GM21529 (cell line): ENCODE measurements at regions not wholly inside any gene's neighbourhood (a gene's known extent, or its start where the extent isn't known, plus 50 kb on each side); places are given as distances from the start of the nearest gene placed in this dataset.

ENCODE experiments used
- ATAC-seq: cut with Tn5 transposase; IDR thresholded peaks from one replicate; pipeline ENCODE4 v1.9.1; 2021; ENCODE audit not compliant: unreplicated experiment

GRCh38 chr17:36752096-36752888, 150.9 kb downstream of the MRM1 start:
- ATAC-seq: no peak

- ATAC-seq: no peak
These were observed 154.2 kb downstream of the MRM1 start for GRCh38 chr17:36755586-36755985.

- ATAC-seq: no peak
These were observed 155.3 kb downstream of the MRM1 start for GRCh38 chr17:36756695-36757094.

- no peak for ATAC-seq
These were observed 159.0 kb downstream of the MRM1 start for GRCh38 chr17:36760425-36760824.

- ATAC-seq: no peak
These were observed 160.0 kb downstream of the MRM1 start for GRCh38 chr17:36761203-36761950.

- no peak for ATAC-seq
These were observed 164.2 kb downstream of the MRM1 start for GRCh38 chr17:36765436-36766043.

- ATAC-seq: no peak
These were observed 167.0 kb downstream of the MRM1 start for GRCh38 chr17:36768394-36768793.

- ATAC-seq: no peak
These were observed 164.2 kb upstream of the LHX1 start for GRCh38 chr17:36773039-36773438.

- ATAC-seq: no peak
These were observed 160.2 kb upstream of the LHX1 start for GRCh38 chr17:36777118-36777517.

- ATAC-seq: no peak
These were observed 158.8 kb upstream of the LHX1 start for GRCh38 chr17:36778448-36778847.

- no peak for ATAC-seq
These were observed 157.7 kb upstream of the LHX1 start for GRCh38 chr17:36779550-36779949.

- ATAC-seq: no peak
These were observed 152.6 kb upstream of the LHX1 start for GRCh38 chr17:36784633-36785032.

GRCh38 chr17:36786867-36787266, 150.4 kb upstream of the LHX1 start:
- no peak for ATAC-seq

GRCh38 chr17:36791150-36791941, 145.9 kb upstream of the LHX1 start:
- no peak for ATAC-seq

- no peak for ATAC-seq
These were observed 145.3 kb upstream of the LHX1 start for GRCh38 chr17:36791942-36792475.

- no peak for ATAC-seq
These were observed 144.4 kb upstream of the LHX1 start for GRCh38 chr17:36792849-36793248.

GRCh38 chr17:36793976-36794375, 143.3 kb upstream of the LHX1 start:
- ATAC-seq: no peak

- ATAC-seq: no peak
These were observed 129.6 kb upstream of the LHX1 start for GRCh38 chr17:36807496-36808179.

- no peak for ATAC-seq
These were observed 129.1 kb upstream of the LHX1 start for GRCh38 chr17:36808180-36808661.

GRCh38 chr17:36812762-36813161, 124.5 kb upstream of the LHX1 start:
- ATAC-seq: no peak
